GM19455 (cell line): ENCODE measurements at regions not wholly inside any gene's neighbourhood (a gene's known extent, or its start where the extent isn't known, plus 50 kb on each side); places are given as distances from the start of the nearest gene placed in this dataset.

Experiments
- ATAC-seq: cut with Tn5 transposase; IDR thresholded peaks from one replicate; pipeline ENCODE4 v1.9.1; 2021; ENCODE audit not compliant: unreplicated experiment

DNA sequence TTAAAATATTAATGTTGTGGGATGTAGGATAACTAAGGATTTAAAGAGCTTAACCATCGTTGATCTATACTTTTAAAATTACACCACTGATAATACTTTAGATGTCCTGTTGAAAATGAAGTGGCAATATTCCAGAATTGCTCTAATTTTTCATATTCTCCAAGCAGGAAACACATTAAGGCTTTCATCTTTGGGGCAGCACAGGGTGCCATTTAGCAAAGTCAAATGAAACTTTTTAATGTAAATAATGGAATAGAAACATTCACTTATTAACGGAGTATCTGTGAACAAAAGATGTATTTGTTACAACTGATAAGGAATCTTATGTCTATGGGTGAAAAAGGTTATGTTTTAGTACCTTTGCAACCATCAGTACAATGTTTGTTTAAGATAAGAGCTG is 50.0 kb upstream of the MIR17HG start:
- no peak for ATAC-seq
